Stimulated activated CD8-positive, alpha-beta memory T cell treated with anti-CD3 and anti-CD28 coated beads, Interleukin-2, amount 100 ng/mL, for 48 hours (primary cell): ENCODE measurements at regions not wholly inside any gene's neighbourhood (a gene's known extent, or its start where the extent isn't known, plus 50 kb on each side); places are given as distances from the start of the nearest gene placed in this dataset.
"Not testable (repeated sequence)": the region's sequence is repeated elsewhere in the genome, so short reads cannot be mapped to it uniquely, and the experiment has no call there.

Experiments
- DNase-seq, 2 donors: peaks; one replicate each; pipeline ENCODE4 v3.0.0-alpha.2; 2020; ENCODE audit warnings: low read depth in 2 of 2

- no peak for DNase-seq
Observed at GRCh38 chr9:106104887-106105286, 410.5 kb downstream of the TMEM38B start.

DNA sequence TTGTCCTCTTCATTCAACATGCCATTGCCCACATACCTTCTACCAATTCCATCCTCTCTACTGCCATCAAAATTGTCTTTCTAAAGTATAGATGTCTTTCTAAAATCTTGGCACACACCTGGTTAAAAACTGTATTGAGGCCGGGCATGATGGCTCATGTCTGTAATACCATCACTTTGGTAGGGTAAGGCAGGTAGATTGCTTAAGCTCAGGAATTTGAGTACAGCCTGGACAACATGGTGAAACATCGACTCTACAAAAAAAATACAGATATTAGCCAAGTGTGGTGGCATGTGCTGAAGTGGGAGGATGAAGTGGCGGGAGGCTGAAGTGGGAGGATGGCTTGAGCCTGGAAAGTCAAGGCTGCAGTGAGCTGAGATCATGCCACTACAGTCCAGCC lies 412.1 kb downstream of the TMEM38B start:
- no peak for DNase-seq

- DNase-seq, result no peak
Observed at GRCh38 chr9:106107716-106108115, 413.4 kb downstream of the TMEM38B start.

GRCh38 chr9:106109706-106110105 lies 415.4 kb downstream of the TMEM38B start:
- DNase-seq, result not testable (repeated sequence)

GRCh38 chr9:106110483-106110882 lies 416.1 kb downstream of the TMEM38B start:
- DNase-seq, result no peak

DNA sequence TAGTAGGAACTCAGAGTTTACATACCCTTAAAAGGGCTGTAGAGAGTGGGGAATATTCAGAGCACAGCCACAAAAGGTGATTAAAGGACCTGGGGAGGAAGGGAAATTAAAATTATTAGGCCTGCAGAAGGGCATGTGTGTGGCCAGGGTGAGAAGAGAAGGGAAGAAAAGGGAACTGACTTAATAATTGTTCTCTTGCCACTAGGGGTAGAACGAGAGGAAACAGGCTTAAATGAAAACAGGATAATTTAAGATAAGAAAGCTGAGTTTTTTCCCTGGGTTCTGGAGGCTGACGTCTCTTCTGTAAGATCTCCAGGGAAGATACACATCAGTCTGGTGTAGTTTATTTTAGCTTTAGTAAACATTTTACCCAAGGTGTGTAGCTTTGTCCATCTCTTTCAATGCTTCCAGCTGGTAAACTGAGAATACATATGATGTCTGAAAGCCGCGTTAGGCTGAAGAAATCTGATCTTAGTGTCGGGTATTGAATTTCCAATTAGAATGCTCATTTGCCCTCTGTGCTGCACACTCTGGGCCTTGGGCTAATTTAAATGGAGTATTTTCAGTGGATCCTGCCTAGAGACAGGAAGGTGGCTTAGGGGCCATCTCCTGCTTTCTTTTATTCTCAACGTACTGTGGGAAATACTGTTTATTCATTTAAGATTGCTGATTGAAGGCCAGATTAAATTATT lies 416.8 kb downstream of the TMEM38B start:
- DNase-seq, result no peak

DNA sequence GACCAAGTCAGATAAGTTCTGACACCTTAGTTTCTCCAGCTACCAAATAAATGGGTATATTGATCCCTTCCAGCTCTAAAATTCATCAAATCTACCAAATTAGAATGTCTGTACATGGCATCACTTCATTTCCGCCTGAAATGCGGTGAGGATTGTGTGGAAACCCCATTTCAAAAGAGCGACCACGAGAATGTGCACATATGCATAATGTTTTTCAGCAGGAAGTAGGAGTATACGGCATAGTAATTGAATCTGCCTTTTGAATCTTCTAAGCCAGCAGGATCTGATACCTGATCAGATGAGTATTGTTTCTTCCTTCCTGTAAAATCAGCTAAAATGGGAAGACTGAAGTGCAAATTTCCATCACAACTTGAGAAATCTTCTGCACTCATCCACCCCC lies 418.6 kb downstream of the TMEM38B start:
- DNase-seq, result no peak

- DNase-seq, result no peak
Observed at GRCh38 chr9:106119176-106119575, 424.8 kb downstream of the TMEM38B start.

GRCh38 chr9:106120071-106120470 lies 425.7 kb downstream of the TMEM38B start:
- no peak for DNase-seq

GRCh38 chr9:106127776-106128175 lies 433.4 kb downstream of the TMEM38B start:
- no peak for DNase-seq

- DNase-seq, result no peak
Observed at GRCh38 chr9:106130374-106130773, 436.0 kb downstream of the TMEM38B start.

DNA sequence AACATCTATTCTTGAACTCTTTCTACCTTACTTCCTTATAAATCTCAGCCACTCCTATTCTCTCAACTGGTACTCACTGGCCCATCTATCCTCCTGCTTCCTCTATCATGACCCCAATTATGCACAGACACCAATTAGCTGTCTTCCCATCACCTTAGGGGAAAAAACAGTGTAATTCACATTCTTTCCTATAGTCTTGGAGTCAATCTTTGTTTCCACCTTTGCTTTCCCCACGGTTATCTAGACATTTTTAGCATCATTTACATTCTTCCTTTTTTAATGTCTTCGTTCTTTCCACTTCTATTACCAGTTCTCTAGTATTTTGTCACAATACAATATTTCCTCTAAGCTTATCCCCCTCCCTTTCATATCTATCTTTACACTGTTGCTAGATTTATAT lies 449.4 kb downstream of the TMEM38B start:
- DNase-seq, result no peak

DNA sequence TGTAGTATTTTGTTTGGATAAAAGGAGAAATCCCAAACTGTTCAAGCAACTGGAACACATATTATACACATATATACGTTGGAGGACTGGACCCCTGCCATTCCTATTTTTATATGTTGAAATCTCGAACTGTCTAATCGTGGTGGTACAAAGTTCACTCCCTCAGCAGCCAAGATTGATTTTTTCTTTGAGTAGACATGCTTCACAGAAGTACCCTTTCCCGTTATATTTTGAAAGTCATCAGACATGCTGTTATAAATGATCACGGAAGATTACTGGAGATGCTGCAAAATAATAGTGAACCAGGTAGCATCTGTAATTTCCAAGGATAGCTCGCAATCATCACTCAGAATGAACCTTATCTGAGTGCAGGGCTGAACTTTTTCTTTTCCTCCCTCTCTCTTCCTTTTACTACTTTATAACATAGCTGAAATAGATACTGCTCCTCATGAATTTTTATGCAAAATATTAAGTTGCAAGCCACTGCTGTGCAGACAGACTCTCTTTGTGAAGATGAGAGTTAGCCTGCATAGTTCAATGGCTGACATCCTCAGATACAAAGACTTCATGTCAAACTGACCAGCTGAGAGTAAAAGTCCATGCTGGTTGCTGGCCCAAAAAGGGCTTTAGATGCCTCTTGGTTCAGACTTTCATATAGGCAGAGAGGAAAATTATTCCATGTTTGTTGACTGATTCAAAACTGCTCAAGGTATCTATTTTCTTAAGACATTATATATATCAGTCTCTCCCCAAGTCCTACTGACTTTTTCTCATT lies 451.9 kb downstream of the TMEM38B start:
- no peak for DNase-seq

DNA sequence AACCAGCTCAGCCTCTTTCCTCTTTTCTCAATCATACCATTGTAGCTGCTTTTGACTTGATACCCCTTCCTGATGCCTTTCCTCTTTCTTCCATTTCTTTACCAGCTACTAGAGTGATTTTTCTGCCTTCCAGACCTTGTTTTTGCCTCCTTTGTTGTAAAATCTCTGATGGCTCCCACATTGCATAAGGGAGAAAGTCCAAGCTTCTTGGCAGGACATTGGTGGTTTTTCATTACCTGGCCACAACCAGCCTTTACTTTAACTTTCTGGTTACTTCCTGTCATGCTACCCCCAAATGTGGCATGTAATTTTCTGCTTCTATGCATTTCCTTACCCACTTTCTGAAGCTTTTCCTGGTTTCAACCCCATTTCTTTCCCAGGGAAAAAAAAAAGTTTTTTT lies 452.5 kb downstream of the TMEM38B start:
- no peak for DNase-seq

DNA sequence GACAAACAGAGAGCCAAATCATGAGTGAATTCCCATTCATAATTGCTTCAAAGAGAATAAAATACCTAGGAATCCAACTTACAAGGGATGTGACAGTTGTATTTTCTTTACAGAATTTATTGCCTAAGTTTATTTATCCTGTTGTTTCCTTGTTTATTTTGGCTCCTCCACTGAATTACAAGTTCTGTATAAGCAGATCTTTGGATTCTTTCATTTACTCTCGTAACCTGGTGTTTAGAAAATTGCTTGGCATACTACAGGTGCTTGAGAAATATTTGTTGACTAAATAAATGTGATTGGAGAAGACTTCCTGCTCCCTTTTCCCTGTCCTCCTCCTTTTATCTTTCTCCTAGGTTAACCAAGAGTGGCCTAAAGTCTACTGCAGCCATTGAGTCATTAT lies 455.6 kb downstream of the TMEM38B start:
- DNase-seq, result no peak

- DNase-seq, result no peak
Observed at GRCh38 chr9:106156465-106156864, 462.1 kb downstream of the TMEM38B start.

DNA sequence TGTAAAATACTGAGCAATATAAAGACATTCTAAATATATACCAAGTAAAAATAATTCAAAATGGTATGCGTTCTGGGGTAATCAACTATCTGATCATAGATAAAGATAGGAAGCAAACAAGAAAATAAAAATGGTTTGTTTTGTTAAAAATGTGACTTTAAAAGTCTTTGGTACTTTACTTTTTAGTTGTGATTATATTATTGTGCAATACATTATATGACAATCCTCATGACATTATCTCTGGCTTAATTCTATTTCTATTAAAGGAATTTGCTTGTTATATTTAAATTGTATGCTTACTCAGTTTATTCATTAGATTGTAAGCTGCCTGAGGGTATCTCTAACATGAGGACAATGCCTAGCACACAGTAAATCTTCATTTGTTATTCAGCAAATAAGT lies 477.9 kb downstream of the TMEM38B start:
- no peak for DNase-seq

DNA sequence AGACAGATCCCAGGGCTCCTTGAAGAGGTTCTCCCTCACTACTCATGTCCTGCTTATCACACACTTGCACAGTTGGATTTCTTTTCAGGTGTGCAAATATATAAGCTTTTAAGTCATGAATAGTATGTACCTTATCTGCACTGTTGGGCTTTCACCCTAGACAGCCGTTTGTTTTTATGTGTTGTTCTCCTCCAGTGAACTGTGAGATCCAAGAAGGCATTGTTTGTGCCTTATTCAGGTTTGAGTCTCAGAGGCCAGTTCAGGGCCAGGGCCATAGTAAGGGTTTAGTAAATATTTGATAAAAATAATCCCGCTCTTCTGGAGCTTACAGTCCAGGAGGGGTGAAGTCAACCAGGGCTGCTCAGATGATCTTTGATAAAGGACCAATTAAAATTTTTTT lies 480.0 kb downstream of the TMEM38B start:
- no peak for DNase-seq

- no peak for DNase-seq
Observed at GRCh38 chr9:106177216-106177615, 482.9 kb downstream of the TMEM38B start.

- no peak for DNase-seq
Observed at GRCh38 chr9:106179191-106179590, 484.9 kb downstream of the TMEM38B start.

DNA sequence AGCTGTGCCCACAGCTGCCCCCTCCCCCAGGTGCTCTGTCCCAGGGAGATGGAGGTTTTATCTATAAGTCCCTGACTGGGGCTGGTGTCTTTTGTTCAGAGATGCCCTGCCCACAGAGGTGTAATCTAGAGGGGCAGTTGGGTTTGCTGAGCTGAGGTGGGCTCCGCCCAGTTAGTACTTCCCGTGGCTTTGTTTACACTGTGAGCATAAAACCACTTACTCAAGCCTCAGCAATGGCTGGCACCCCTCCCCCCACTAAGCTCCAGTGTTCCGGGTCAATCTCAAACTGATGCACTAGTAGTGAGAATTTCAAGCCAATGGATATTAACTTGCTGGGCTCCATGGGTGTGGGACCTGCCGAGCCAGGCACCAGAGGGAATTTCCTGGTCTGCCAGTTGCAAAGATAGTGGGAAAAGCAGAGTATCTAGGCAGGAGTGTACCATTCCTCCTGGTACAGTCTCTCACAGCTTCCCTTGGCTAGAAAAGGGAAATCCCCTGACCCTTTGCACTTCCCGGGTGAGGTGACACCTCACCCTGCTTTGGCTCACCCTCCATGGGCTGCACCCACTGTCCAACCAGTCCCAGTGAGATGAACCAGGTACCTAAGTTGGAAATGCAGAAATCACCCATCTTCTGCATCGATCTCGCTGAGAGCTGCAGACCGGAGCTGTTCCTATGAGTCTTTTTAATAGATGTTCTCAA lies 509.6 kb downstream of the TMEM38B start:
- not testable (repeated sequence) for DNase-seq

- DNase-seq, result no peak
Observed at GRCh38 chr9:106207298-106207697, 513.0 kb downstream of the TMEM38B start.

- no peak for DNase-seq
Observed at GRCh38 chr9:106218427-106218826, 524.1 kb downstream of the TMEM38B start.
